Fibroblast of skin of right quadriceps (primary cell): ENCODE measurements at regions not wholly inside any gene's neighbourhood (a gene's known extent, or its start where the extent isn't known, plus 50 kb on each side); places are given as distances from the start of the nearest gene placed in this dataset.
"Not testable (repeated sequence)": the region's sequence is repeated elsewhere in the genome, so short reads cannot be mapped to it uniquely, and the experiment has no call there.

Experiments
- DNase-seq: peaks from one replicate; pipeline ENCODE4 v3.0.0-alpha.2; 2013

DNA sequence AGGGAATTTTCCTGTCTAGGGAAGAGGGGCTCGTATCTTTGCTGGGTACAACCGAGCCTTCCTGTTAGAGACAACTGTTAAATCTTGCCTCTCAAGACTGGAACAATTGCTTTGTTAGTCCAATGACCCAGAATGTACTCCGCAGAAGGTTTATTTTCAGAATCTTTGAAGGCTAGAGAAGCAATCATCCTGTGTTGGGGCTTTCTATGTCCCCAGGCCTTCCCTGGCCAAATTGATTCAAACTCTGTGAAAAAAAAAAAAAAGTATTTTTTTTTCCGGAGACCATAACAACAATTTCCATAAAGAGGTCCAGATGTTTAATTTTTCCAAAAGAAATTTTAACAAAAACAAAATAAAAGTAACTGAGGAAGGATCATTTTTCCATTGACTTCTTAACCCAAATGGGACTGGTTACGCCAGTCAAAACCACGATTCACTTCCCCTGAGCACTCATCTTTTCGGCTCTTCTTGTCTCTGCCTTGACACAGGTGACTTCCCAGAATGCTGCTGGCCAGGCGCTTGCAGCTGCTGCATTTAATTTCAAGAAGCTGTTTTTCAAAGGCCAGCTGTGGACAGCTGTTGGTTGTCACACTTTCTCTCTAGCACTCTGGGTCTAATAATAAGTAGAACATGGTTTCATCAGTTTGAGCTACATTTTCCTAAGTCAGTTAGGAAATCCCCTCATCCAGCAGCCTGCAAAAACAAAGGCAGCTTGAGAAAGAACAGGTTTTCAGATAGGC lies 81.6 kb upstream of the MANSC4 start:
- no peak for DNase-seq

- peak; percentile 10 for DNase-seq
These were observed 79.6 kb upstream of the MANSC4 start for GRCh38 chr12:27859648-27860047.

DNA sequence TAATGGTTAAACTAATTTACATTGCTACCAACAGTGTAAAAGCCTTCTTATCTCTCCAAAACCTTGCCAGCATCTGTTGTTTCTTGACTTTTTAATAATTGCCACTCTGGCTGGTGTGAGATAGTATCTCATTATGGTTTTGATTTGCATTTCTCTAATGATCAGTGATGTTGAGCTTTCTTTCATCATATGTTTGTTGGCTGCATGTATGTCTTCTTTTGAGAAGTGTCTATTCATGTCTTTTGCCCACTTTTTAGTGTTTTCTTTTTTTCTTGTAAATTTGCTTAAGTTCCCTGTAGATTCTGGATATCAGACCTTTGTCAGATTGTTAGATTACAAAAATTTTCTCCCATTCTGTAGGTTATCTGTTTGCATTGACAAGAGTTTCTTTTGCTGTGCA lies 77.0 kb upstream of the MANSC4 start:
- not testable (repeated sequence) for DNase-seq

DNA sequence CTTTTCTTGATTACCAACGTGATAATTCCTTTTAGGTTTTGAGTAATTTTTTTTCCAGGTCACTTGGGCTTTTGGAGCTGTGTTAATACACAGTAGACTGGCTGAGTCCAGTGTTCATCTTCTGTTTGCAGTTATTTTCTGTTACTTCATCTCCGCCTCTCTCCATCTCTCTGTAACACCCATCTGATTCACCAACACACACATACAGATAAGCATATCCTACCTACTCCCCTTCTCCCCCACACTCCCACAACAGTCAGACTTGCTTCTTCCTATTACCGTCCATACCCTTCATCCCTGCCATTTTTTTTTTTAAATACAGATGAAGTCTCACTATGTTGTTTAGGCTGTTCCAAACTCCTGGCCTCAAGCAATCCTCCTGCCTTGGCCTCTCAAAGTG lies 72.7 kb upstream of the MANSC4 start:
- no peak for DNase-seq
